ENCODE measurements at regions not wholly inside any gene's neighbourhood (a gene's known extent, or its start where the extent isn't known, plus 50 kb on each side); places are given as distances from the start of the nearest gene placed in this dataset.

GRCh38 chrX:56107320-56107719 lies 124.8 kb upstream of the KLF8 start:
- TF ChIP-seq POLR2A (IDR thresholded peaks at IDR 0.05) (no peak), CTCF (IDR thresholded peaks at IDR 0.05) (no peak)
